GM12864 (cell line): ENCODE measurements at regions not wholly inside any gene's neighbourhood (a gene's known extent, or its start where the extent isn't known, plus 50 kb on each side); places are given as distances from the start of the nearest gene placed in this dataset.

Source experiments
- DNase-seq: peaks from one replicate; pipeline ENCODE4 v3.0.0-alpha.2; 2011; ENCODE audit warnings: low read depth
- H3K4me3 ChIP-seq: 2 replicates; pipeline ENCODE4 v1.5.1; 2011; ENCODE audit warnings: mild to moderate bottlenecking, low read depth, low read length, control low read depth
- TF ChIP-seq, protein P1 (sequence below): IDR thresholded peaks from 2 replicates; pipeline ENCODE4 v1.5.1; 2011; ENCODE audit warnings: low read depth, mild to moderate bottlenecking, moderate library complexity, low read length, control low read depth, inconsistent platforms; ENCODE audit errors: missing control alignments

DNA sequence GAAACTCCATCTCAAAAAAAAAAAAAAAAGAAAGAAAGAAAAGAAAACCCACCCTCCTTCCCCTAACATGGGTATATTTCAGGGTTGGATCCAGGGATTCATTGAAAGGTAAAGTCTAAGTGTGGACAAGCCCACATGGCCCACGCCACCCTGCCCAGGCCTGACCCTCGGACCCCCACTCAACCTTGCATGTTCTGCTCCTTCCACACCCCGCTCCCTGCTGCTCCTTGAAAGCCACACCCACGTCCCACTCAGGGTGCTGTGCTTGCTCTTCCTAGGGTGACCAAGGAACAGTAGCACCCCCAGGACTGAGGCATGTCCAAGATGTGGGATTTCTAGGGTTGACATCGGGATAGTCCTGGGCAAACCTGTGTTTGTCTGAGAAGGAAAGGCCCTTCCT lies 172.7 kb upstream of the MYCN start:
- TF ChIP-seq, protein P1, sequence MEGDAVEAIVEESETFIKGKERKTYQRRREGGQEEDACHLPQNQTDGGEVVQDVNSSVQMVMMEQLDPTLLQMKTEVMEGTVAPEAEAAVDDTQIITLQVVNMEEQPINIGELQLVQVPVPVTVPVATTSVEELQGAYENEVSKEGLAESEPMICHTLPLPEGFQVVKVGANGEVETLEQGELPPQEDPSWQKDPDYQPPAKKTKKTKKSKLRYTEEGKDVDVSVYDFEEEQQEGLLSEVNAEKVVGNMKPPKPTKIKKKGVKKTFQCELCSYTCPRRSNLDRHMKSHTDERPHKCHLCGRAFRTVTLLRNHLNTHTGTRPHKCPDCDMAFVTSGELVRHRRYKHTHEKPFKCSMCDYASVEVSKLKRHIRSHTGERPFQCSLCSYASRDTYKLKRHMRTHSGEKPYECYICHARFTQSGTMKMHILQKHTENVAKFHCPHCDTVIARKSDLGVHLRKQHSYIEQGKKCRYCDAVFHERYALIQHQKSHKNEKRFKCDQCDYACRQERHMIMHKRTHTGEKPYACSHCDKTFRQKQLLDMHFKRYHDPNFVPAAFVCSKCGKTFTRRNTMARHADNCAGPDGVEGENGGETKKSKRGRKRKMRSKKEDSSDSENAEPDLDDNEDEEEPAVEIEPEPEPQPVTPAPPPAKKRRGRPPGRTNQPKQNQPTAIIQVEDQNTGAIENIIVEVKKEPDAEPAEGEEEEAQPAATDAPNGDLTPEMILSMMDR: no peak
- H3K4me3 ChIP-seq: no peak overlapping the region
- DNase-seq: no peak

DNA sequence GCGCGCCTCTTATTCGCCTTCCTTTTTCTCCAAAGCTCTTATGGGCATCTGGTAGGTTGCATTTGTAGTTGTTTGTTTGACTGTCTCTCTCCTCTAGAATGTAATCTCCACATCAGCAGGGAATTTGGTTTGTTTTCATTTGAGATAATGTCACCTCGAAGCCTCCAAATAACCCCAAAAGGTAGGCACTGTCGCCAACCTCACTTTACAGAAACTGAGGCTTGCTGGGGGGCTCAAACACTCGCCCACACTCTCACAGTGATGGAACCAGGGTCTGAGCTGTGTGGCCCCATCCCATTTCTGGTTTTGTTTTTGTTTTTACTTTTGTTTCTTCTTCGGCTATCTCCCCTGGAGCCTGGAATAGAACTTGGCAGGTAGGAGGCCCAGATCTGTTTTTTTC lies 172.2 kb upstream of the MYCN start:
- TF ChIP-seq, protein P1: no peak
- H3K4me3 ChIP-seq: no peak overlapping the region
- no peak for DNase-seq

DNA sequence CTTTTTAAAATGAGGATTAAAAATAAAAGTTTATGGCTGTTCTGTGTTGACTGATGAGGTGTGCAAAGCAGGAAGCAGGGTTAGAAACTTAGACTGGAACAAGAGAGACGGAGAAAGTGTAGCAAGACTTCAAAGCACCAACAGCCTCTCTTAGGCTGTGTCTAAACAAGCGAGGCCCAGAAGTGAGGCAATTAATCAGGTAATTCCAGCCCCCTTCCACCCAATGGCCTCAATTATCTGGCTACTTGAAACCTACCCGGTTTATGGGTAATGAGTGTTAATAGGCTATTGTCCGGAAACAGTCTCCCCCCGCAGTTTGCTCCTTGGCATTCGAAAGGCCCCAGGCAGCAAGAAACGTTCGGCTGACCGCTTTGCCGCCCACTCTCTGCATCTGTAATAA lies 171.7 kb upstream of the MYCN start:
- TF ChIP-seq, protein P1: no peak
- no peak for DNase-seq
- H3K4me3 ChIP-seq: no peak overlapping the region

DNA sequence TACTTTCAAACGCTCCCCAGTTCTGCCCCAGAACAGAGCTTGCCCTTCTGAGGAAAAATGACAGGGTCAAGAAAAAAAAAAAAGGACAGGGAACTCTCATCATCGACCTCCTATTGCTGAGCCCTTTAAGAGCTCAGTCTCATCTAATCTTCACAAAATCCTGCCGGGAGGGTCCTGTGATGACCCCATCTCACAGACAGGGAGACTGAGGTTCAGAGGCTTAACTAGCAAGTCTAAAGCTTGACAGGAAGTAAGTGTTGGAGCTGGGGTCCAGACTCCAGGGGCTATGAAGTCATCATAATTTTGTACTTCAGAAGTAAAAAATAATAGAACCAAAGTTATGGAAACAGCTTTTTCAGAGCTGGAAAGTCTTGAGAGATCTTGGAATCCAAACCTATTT lies 171.1 kb upstream of the MYCN start:
- TF ChIP-seq, protein P1: no peak
- no peak for DNase-seq
- no peak overlapping the region for H3K4me3 ChIP-seq

DNA sequence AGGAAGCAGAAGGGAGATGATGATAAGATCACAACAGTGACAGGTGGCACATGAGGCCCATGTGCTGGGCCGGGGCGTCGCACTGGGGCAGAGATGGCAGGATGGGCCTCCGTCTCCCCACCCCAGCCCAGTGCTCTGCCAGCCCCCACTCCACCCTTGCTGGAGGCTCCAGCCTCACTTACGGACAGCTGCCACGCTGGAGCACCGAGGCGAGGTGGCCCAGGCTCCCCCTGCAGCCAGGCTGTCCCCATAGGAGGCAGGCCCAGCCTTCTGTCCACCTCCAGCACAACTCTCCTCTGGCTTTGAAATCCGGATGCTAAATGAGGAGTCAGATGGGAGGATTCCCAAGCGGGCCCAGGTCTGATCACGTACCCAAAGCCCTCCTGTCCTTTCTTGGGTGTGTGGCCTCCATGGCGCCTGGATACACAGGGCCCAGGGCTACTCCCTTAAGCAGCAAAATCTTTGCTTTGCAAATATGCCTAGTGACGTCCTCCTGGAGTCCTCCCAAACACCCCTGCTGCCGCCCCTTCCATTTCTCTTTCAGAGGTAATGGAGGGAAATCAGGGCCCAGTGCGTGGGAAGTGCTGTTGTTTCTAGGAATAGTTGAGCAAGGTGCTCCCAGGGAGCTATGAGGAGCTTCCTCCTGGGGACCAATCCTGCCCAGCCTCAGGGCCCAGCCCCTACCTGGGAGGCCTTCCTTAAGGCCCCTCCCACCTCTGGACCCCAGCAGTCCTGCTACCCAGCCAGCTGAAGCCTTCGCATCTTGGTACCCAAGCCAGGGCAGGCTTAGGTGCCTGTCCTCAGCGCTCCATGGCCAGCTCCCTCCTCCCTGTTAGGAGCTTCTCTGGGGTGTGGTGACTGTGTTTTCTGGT lies 170.4 kb upstream of the MYCN start:
- H3K4me3 ChIP-seq: no peak overlapping the region
- no peak for DNase-seq
- TF ChIP-seq, protein P1: no peak

DNA sequence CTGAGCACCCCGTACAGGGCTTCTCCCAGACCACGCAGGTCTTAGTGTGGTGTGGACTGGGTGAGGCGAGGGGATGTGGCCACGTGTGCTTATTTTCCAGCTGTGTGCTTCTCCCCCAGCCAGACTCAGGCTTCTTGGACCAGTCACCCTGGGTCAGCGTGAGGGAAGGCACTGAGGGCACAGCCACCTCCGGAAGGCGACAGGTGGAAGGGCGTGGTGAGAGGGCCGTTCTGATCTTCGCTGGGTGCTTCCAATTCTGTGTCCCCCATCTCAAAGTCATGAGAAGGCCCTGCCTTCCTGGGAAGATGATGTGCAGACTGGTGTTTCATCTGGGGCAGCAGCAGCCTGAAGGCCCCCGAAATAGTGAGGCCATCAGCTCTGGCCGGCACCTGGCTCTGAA lies 169.7 kb upstream of the MYCN start:
- DNase-seq: no peak
- TF ChIP-seq, protein P1: no peak
- no peak overlapping the region for H3K4me3 ChIP-seq

DNA sequence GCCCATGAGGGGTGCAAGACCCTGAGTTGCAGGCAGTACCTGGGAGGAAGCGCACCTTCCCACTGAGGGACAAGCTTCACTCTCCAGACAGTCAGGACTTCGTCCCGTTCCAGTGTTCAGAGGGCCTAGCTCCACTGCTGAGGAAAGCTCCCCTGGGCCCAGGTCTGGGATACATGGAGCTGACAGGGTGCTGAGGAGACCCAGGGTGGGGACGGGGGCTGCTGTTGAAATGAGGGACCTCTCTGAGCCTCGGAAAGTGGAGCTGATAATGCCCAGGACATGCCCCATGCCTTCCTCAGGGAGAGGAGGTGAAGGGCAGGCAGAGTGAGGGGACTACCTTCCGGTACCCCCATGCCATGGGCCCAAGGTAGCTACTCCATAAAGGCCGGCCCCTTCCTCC lies 169.2 kb upstream of the MYCN start:
- DNase-seq: no peak
- TF ChIP-seq, protein P1: no peak
- no peak overlapping the region for H3K4me3 ChIP-seq
